Uterus (tissue), 3 donors: ENCODE measurements at regions not wholly inside any gene's neighbourhood (a gene's known extent, or its start where the extent isn't known, plus 50 kb on each side); places are given as distances from the start of the nearest gene placed in this dataset.
"Not testable (repeated sequence)": the region's sequence is repeated elsewhere in the genome, so short reads cannot be mapped to it uniquely, and the experiment has no call there.

ENCODE experiments used
- DNase-seq, 2 donors: peaks; one replicate each; pipeline ENCODE4 v3.0.0-alpha.2; 2019 to 2020
- H3K27ac ChIP-seq, 2 donors: fragments of 200-600 bp; sonication (generic); 1 replicate in 1 of 2; 2 replicates in 1 of 2; pipeline ENCODE4 v1.5.1; 2016 to 2018
- H3K27me3 ChIP-seq, 2 donors: fragments of 200-600 bp; sonication (generic); one replicate each; pipeline ENCODE4 v1.5.1; 2018 to 2019; ENCODE audit warnings: control low read depth in 1 of 2
- H3K36me3 ChIP-seq, 2 donors: fragments of 200-600 bp; sonication (generic); one replicate each; pipeline ENCODE4 v1.5.1; 2019; ENCODE audit warnings: control low read depth in 1 of 2
- H3K4me1 ChIP-seq, 2 donors: fragments of 200-600 bp; sonication (generic); one replicate each; pipeline ENCODE4 v1.5.1; 2018 to 2019; ENCODE audit warnings: control low read depth in 1 of 2
- H3K4me3 ChIP-seq, 2 donors: fragments of 200-600 bp; sonication (generic); 1 replicate in 1 of 2; 2 replicates in 1 of 2; pipeline ENCODE4 v1.5.1; 2018 to 2019; ENCODE audit warnings: mild to moderate bottlenecking in 1 of 2
- H3K9me3 ChIP-seq, 2 donors: fragments of 200-600 bp; sonication (generic); one replicate each; pipeline ENCODE4 v1.5.1; 2019; ENCODE audit warnings: control low read depth in 1 of 2
- CTCF ChIP-seq, 4 experiments: fragments of 200-600 bp in 2 of 4; fragments of 450-650 bp in 2 of 4; sonication (generic) in 2 of 4; IDR thresholded peaks; one replicate each; pipeline ENCODE4 v1.5.1; 2016 to 2019; ENCODE audit warnings: antibody characterized with exemption in 4 of 4, mild to moderate bottlenecking in 2 of 4, moderate library complexity in 1 of 4
- POLR2A ChIP-seq, 2 donors: fragments of 450-650 bp; IDR thresholded peaks; one replicate each; pipeline ENCODE4 v1.6.1; 2016; ENCODE audit warnings: antibody characterized with exemption in 2 of 2, mild to moderate bottlenecking in 1 of 2, moderate library complexity in 1 of 2
- intact Hi-C: fragments of 100-400 bp; cut with DNase I; formaldehyde crosslinking; loops from one replicate; pipeline ENCODE4 v1.15.1; 2023; ENCODE audit warnings: low total_unique reads
- donor health status: DM: yes; HTN: yes; CAD: no.

GRCh38 chr7:159335181-159335926 is 190.7 kb upstream of the VIPR2 start:
- H3K36me3 ChIP-seq, H3K4me3 ChIP-seq, H3K4me1 ChIP-seq, intact Hi-C loops, H3K27me3 ChIP-seq, H3K9me3 ChIP-seq, DNase-seq, H3K27ac ChIP-seq: not testable (repeated sequence)

GRCh38 chr7:159332854-159333479 is 188.3 kb upstream of the VIPR2 start:
- H3K27me3 ChIP-seq, H3K9me3 ChIP-seq, intact Hi-C loops, H3K4me1 ChIP-seq, H3K4me3 ChIP-seq, H3K36me3 ChIP-seq, DNase-seq, H3K27ac ChIP-seq: not testable (repeated sequence)

GRCh38 chr7:159331462-159331861 is 186.8 kb upstream of the VIPR2 start:
- TF ChIP-seq CTCF (IDR thresholded peaks at IDR 0.05) (no peak), POLR2A (IDR thresholded peaks at IDR 0.05) (no peak)
- H3K4me1 ChIP-seq: no peaks in the 10 kb centered on the region
- no peaks in the 10 kb centered on the region for H3K27me3 ChIP-seq
- peaks cover 0 to 11% of the 10 kb centered on the region in 2 donors for H3K9me3 ChIP-seq
- no peak for DNase-seq
- intact Hi-C loops: no loop called here
- H3K4me3 ChIP-seq: no peak overlapping the region
- H3K36me3 ChIP-seq: no peaks in the 10 kb centered on the region
- no peak overlapping the region for H3K27ac ChIP-seq

GRCh38 chr7:159329818-159330378 is 185.2 kb upstream of the VIPR2 start:
- Histone ChIP-seq H3K36me3 (no peaks in the 10 kb centered on the region), H3K4me3 (no peak overlapping the region), H3K9me3 (peaks cover 0 to 11% of the 10 kb centered on the region in 2 donors), H3K4me1 (no peaks in the 10 kb centered on the region), H3K27ac (no peak overlapping the region), H3K27me3 (no peaks in the 10 kb centered on the region)
- intact Hi-C loops: no loop called here
- no peak for DNase-seq
- TF ChIP-seq POLR2A (IDR thresholded peaks at IDR 0.05) (no peak), CTCF (IDR thresholded peaks at IDR 0.05) (no peak)

GRCh38 chr7:159328096-159328495 is 183.4 kb upstream of the VIPR2 start:
- Histone ChIP-seq H3K27ac (no peak overlapping the region), H3K4me1 (no peaks in the 10 kb centered on the region), H3K27me3 (no peaks in the 10 kb centered on the region), H3K9me3 (peaks cover 0 to 11% of the 10 kb centered on the region in 2 donors), H3K4me3 (no peak overlapping the region), H3K36me3 (no peaks in the 10 kb centered on the region)
- no peak for TF ChIP-seq CTCF (IDR thresholded peaks at IDR 0.05)
- no peak for TF ChIP-seq POLR2A (IDR thresholded peaks at IDR 0.05)
- DNase-seq: no peak
- intact Hi-C loops: no loop called here

GRCh38 chr7:159323359-159323758 is 178.7 kb upstream of the VIPR2 start:
- H3K4me3 ChIP-seq: no peak overlapping the region
- TF ChIP-seq CTCF (IDR thresholded peaks at IDR 0.05) (no peak), POLR2A (IDR thresholded peaks at IDR 0.05) (no peak)
- intact Hi-C loops: no loop called here

More at GRCh38 chr7:159323359-159323758, 178.7 kb upstream of the VIPR2 start:
- Histone ChIP-seq H3K36me3 (no peaks in the 10 kb centered on the region), H3K27ac (no peak overlapping the region), H3K4me1 (no peaks in the 10 kb centered on the region), H3K9me3 (peaks cover 0 to 11% of the 10 kb centered on the region in 2 donors), H3K27me3 (no peaks in the 10 kb centered on the region)
- no peak for DNase-seq
